Trophoblast cell (in vitro differentiated cells and primary cell): ENCODE measurements at regions not wholly inside any gene's neighbourhood (a gene's known extent, or its start where the extent isn't known, plus 50 kb on each side); places are given as distances from the start of the nearest gene placed in this dataset.

Experiments used
- DNase-seq, 2 donors: peaks; one replicate each; pipeline ENCODE4 v3.0.0-alpha.2; 2016
- H2AFZ ChIP-seq: 2 replicates; pipeline ENCODE4 v1.6.1; 2013; ENCODE audit warnings: low read length, moderate library complexity, mild to moderate bottlenecking; ENCODE audit not compliant: insufficient read depth, poor library complexity
- H2AK5ac ChIP-seq: 2 replicates; pipeline ENCODE4 v1.6.1; 2013; ENCODE audit warnings: mild to moderate bottlenecking, low read length
- H2BK120ac ChIP-seq: 2 replicates; pipeline ENCODE4 v1.6.1; 2013; ENCODE audit warnings: low read length, mild to moderate bottlenecking, moderate library complexity; ENCODE audit not compliant: insufficient read depth, poor library complexity
- H2BK12ac ChIP-seq: 2 replicates; pipeline ENCODE4 v1.6.1; 2013; ENCODE audit warnings: mild to moderate bottlenecking, low read length, moderate library complexity
- H2BK5ac ChIP-seq: 2 replicates; pipeline ENCODE4 v1.6.1; 2013; ENCODE audit warnings: low read length, low read depth, moderate library complexity, mild to moderate bottlenecking; ENCODE audit not compliant: poor library complexity
- H3K14ac ChIP-seq: 2 replicates; pipeline ENCODE4 v1.6.1; 2013; ENCODE audit warnings: mild to moderate bottlenecking, low read length
- H3K18ac ChIP-seq: 2 replicates; pipeline ENCODE4 v1.6.1; 2013; ENCODE audit warnings: mild to moderate bottlenecking, low read length
- H3K23ac ChIP-seq: 2 replicates; pipeline ENCODE4 v1.6.1; 2013; ENCODE audit warnings: low read length
- H3K27ac ChIP-seq: 2 replicates; pipeline ENCODE4 v1.5.1; 2013; ENCODE audit warnings: low read depth, mild to moderate bottlenecking, inconsistent platforms, low read length, moderate library complexity
- H3K27me3 ChIP-seq: 2 replicates; pipeline ENCODE4 v1.6.1; 2013; ENCODE audit warnings: inconsistent platforms, mild to moderate bottlenecking, low read length, moderate library complexity; ENCODE audit not compliant: insufficient read depth
- H3K36me3 ChIP-seq, 2 experiments: 1 replicate in 1 of 2; 2 replicates in 1 of 2; pipeline ENCODE4 v1.6.1; 2013; ENCODE audit warnings: low read length in 2 of 2, mild to moderate bottlenecking in 2 of 2, moderate library complexity in 1 of 2; ENCODE audit not compliant: insufficient read depth in 2 of 2, control insufficient read depth in 1 of 2
- H3K4ac ChIP-seq: 2 replicates; pipeline ENCODE4 v1.6.1; 2013; ENCODE audit warnings: low read depth, mild to moderate bottlenecking, low read length, moderate library complexity
- H3K4me1 ChIP-seq, 2 experiments: 1 replicate in 1 of 2; 2 replicates in 1 of 2; pipeline ENCODE4 v1.6.1; 2013; ENCODE audit warnings: low read length in 2 of 2, mild to moderate bottlenecking in 2 of 2, moderate library complexity in 1 of 2; ENCODE audit not compliant: insufficient read depth in 2 of 2, control insufficient read depth in 1 of 2
- H3K4me2 ChIP-seq: 2 replicates; pipeline ENCODE4 v1.6.1; 2013; ENCODE audit warnings: inconsistent platforms, mild to moderate bottlenecking, low read length, moderate library complexity
- H3K4me3 ChIP-seq: 2 replicates; pipeline ENCODE4 v1.5.1; 2013; ENCODE audit warnings: mild to moderate bottlenecking, low read depth, low read length, inconsistent platforms
- H3K79me1 ChIP-seq: one replicate; pipeline ENCODE4 v1.6.1; 2013; ENCODE audit warnings: low read length
- H3K79me2 ChIP-seq: 2 replicates; pipeline ENCODE4 v1.6.1; 2013; ENCODE audit warnings: low read length, mild to moderate bottlenecking; ENCODE audit not compliant: control insufficient read depth, insufficient read depth, poor library complexity
- H3K9ac ChIP-seq: 2 replicates; pipeline ENCODE4 v1.6.1; 2013; ENCODE audit warnings: mild to moderate bottlenecking, low read length
- H3K9me3 ChIP-seq: 2 replicates; pipeline ENCODE4 v1.6.1; 2013; ENCODE audit warnings: low read depth, mild to moderate bottlenecking, control low read depth, inconsistent platforms, low read length; ENCODE audit not compliant: insufficient read depth
- H4K12ac ChIP-seq: 2 replicates; pipeline ENCODE4 v1.6.1; 2013; ENCODE audit warnings: low read depth, mild to moderate bottlenecking, low read length, moderate library complexity
- H4K8ac ChIP-seq: 2 replicates; pipeline ENCODE4 v1.6.1; 2013; ENCODE audit warnings: low read depth, mild to moderate bottlenecking, low read length, moderate library complexity
- H4K91ac ChIP-seq: one replicate; pipeline ENCODE4 v1.6.1; 2013; ENCODE audit warnings: low read depth, mild to moderate bottlenecking, low read length, moderate library complexity
- WGBS: extraction: QIAGEN DNeasy Blood & Tissue Kit; methylation state at CpG from one replicate; pipeline ENCODE4 v1.1.7; 2013; ENCODE audit warnings: missing lambda C conversion rate; ENCODE audit not compliant: insufficient read length, insufficient coverage; ENCODE audit errors: extremely low coverage; 5-methylcytosine and 5-hydroxymethylcytosine counted together

DNA sequence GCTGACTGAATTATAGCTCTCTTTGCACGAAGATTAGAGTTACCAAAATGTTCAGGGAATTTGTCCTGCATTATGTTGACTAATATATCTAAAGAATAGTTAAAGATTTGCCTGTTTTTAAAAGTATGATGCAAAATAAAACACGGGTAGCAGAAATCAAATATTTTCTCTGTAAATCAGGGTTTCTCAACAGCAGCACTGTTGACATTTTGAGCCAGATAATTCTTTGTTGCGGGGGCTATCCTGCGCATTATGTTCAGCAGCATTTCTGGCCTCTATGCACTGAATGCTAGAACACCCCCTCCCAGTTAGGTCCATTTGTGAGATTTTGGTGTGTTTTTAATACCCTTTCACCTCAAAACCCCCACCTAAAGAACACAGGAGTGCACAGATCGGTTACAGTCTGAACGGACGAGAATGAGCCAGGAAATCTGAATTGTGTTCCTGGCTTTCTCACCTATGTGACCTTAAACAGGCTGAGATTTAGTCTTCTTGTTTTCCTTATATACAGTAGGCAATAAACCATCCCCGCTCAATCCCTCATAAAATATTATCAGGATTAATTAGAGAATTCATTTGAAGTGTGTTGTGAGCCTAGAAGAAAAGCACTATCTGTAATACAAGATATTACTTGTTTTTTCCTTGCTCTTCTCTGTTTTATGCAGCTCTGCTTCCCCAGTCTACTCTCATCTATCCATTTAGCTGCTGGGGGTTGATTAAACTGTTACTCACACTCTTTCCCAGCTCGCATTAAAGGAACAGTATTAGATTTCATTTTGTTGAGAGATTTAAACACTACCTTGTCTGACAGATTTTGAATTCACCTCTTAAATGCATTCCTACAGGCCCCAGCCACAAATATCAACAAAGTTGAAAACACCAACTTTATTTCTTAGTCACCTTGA is 247.5 kb upstream of the GOLIM4 start:
- no peaks in the 10 kb centered on the region for H3K36me3 ChIP-seq
- no peak overlapping the region for H2AFZ ChIP-seq
- no peaks in the 10 kb centered on the region for H3K79me2 ChIP-seq
- H3K79me1 ChIP-seq: peaks cover 5% of the 10 kb centered on the region
- H3K14ac ChIP-seq: no peak overlapping the region
- no peak overlapping the region for H2BK120ac ChIP-seq
- H3K9ac ChIP-seq: no peak overlapping the region
- no peak overlapping the region for H2AK5ac ChIP-seq
- H3K4me2 ChIP-seq: no peak overlapping the region
- no peak overlapping the region for H2BK5ac ChIP-seq
- no peak overlapping the region for H4K91ac ChIP-seq
- no peak overlapping the region for H3K23ac ChIP-seq
- WGBS: no CpG with 5 or more reads among the region's 9 CpGs
- no peak overlapping the region for H3K27ac ChIP-seq
- no peaks in the 10 kb centered on the region for H3K9me3 ChIP-seq
- H2BK12ac ChIP-seq: no peak overlapping the region
- H4K8ac ChIP-seq: no peak overlapping the region
- no peak overlapping the region for H3K4me3 ChIP-seq
- no peak overlapping the region for H3K18ac ChIP-seq
- no peak overlapping the region for H3K4ac ChIP-seq
- no peak overlapping the region for H4K12ac ChIP-seq
- H3K4me1 ChIP-seq: peaks cover 0 to 4% of the 10 kb centered on the region in 2 experiments
- no peaks in the 10 kb centered on the region for H3K27me3 ChIP-seq
- no peak for DNase-seq

DNA sequence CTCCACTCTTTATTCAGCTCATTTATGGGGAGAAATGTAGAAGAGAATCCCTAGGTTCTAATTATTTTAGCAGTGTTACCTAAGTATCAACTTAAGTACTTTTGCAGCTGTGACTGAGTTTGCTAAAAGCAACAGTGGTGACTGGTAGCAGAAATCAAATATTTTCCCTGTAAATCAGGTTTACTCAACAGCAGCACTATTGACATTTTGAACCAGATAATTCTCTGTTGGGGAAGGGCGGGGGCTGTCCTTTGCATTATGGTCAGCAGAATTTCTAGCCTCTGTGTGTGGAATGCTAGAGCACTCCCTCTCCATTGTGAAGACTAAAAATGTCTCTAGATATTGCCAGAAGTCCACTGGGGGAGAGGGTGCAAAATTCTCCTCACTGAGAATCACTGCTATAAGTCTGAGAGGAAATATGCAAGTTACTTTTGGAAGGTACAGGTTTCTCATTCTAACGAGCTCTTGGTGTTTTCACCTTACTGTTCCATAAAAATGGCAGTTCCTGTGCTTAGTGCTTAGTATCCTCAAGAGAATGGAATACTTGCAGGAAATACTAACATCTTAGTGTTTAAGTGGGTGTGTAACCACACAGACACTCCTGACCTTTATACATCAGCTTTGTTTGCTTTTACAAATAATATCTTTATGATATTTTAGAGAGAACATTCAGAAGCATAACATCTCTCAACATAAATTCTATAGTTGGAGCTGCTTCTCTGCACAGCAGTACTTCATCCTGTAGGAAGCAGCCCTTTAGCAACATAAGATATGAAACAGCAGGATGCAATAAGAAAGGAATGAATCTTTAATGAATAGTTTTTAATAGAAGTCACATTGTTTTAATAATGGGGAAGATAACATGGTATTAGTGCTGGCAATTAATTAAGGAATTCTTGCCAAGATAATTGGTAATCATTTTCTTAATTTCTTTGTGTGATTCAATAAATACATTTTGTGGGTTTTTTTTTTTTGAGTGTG is 246.5 kb upstream of the GOLIM4 start:
- no peak overlapping the region for H2AFZ ChIP-seq
- H3K9ac ChIP-seq: no peak overlapping the region
- peaks cover 6% of the 10 kb centered on the region for H3K79me1 ChIP-seq
- H3K14ac ChIP-seq: no peak overlapping the region
- H3K36me3 ChIP-seq: no peaks in the 10 kb centered on the region
- H3K9me3 ChIP-seq: no peaks in the 10 kb centered on the region
- H3K27me3 ChIP-seq: no peaks in the 10 kb centered on the region
- no peak overlapping the region for H3K27ac ChIP-seq
- WGBS: no CpG with 5 or more reads among the region's 2 CpGs
- H4K91ac ChIP-seq: no peak overlapping the region
- no peak overlapping the region for H3K18ac ChIP-seq
- no peak overlapping the region for H4K8ac ChIP-seq
- no peak overlapping the region for H4K12ac ChIP-seq
- no peak overlapping the region for H2AK5ac ChIP-seq
- H2BK120ac ChIP-seq: no peak overlapping the region
- H3K4ac ChIP-seq: no peak overlapping the region
- H3K4me1 ChIP-seq: peaks cover 0 to 4% of the 10 kb centered on the region in 2 experiments
- DNase-seq: no peak
- no peaks in the 10 kb centered on the region for H3K79me2 ChIP-seq
- H2BK5ac ChIP-seq: no peak overlapping the region
- H3K4me3 ChIP-seq: no peak overlapping the region
- H3K4me2 ChIP-seq: no peak overlapping the region
- H2BK12ac ChIP-seq: no peak overlapping the region
- no peak overlapping the region for H3K23ac ChIP-seq

DNA sequence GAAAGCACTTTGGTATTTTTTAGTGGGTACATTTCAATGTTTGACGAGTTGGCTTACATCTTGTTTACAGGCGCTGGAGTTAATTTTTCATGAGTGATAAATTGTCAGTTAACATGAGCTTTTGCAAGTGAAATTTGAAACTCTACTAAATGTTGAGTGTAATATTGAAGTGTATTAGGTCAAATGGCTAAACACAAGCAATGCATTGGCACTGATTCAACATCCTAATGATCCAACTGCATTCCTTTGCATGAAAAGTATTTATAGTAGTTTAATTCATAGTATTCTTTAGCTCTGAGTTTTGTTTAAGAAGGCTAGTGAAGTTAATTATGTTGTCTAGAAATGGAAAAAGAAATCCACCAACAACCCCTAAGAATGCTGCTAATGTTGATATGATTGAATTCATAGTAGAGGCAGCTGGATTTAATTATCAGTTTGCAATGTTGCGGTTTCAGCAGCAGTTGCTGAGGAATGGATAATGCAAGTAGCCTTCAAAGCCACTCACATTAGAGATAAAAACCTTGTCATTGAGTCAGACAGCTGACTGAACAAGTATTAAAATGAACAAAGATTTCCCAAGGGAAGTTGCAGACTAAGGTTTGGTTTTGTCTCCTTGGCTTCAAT is 245.6 kb upstream of the GOLIM4 start:
- Histone ChIP-seq H3K4ac (no peak overlapping the region), H3K4me3 (no peak overlapping the region)
- WGBS: no CpG with 5 or more reads among the region's 3 CpGs

DNA sequence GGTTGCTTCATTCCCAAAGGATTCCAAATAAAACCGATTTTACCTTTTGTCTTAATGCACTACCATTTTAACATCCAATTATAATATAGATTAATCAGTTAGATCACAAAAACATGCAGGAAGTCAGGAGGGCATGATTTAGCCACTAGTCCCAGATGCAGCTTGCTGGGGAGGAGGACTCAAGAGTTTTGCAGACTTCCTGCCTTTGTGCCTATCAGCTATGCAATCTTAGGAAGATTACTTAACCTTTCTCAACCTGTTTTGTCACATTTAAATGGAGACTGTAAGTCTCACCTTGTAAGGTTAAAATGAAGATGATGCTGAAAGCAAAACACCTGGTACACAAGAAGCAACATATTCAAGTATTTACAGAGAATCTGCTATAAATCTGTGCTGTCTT is 242.4 kb upstream of the GOLIM4 start:
- peak in 1 of 2 donors; percentile 52 for DNase-seq
- no peak overlapping the region for H3K23ac ChIP-seq
- no CpG with 5 or more reads among the region's 1 CpG for WGBS
- H2AFZ ChIP-seq: no peak overlapping the region
- H2BK12ac ChIP-seq: no peak overlapping the region
- no peak overlapping the region for H2AK5ac ChIP-seq
- H3K4me1 ChIP-seq: peaks cover 4 to 8% of the 10 kb centered on the region in 2 experiments
- no peak overlapping the region for H4K12ac ChIP-seq
- H3K4me3 ChIP-seq: no peak overlapping the region
- H2BK120ac ChIP-seq: no peak overlapping the region
- H3K79me1 ChIP-seq: peaks cover 10% of the 10 kb centered on the region
- no peak overlapping the region for H3K4me2 ChIP-seq
- no peak overlapping the region for H2BK5ac ChIP-seq
- H3K9ac ChIP-seq: no peak overlapping the region
- H3K9me3 ChIP-seq: no peaks in the 10 kb centered on the region
- no peak overlapping the region for H3K18ac ChIP-seq
- no peaks in the 10 kb centered on the region for H3K36me3 ChIP-seq
- H4K8ac ChIP-seq: no peak overlapping the region
- H3K79me2 ChIP-seq: no peaks in the 10 kb centered on the region
- no peak overlapping the region for H3K4ac ChIP-seq
- H4K91ac ChIP-seq: no peak overlapping the region
- no peak overlapping the region for H3K14ac ChIP-seq
- no peak overlapping the region for H3K27ac ChIP-seq
- H3K27me3 ChIP-seq: no peaks in the 10 kb centered on the region

More for the DNA sequence above, 245.6 kb upstream of the GOLIM4 start:
- Histone ChIP-seq H3K79me2 (no peaks in the 10 kb centered on the region), H3K4me1 (peaks cover 0 to 6% of the 10 kb centered on the region in 2 experiments), H3K18ac (no peak overlapping the region), H2AFZ (no peak overlapping the region), H4K12ac (no peak overlapping the region), H3K27me3 (no peaks in the 10 kb centered on the region), H3K4me2 (no peak overlapping the region), H2BK5ac (no peak overlapping the region), H3K27ac (no peak overlapping the region), H4K8ac (no peak overlapping the region), H3K36me3 (no peaks in the 10 kb centered on the region), H2BK120ac (no peak overlapping the region), H2BK12ac (no peak overlapping the region), H3K79me1 (peaks cover 8% of the 10 kb centered on the region), H3K14ac (no peak overlapping the region), H2AK5ac (no peak overlapping the region), H4K91ac (no peak overlapping the region), H3K23ac (no peak overlapping the region), H3K9ac (no peak overlapping the region), H3K9me3 (no peaks in the 10 kb centered on the region)
- DNase-seq: no peak
